ENCODE measurements at regions not wholly inside any gene's neighbourhood (a gene's known extent, or its start where the extent isn't known, plus 50 kb on each side); places are given as distances from the start of the nearest gene placed in this dataset.

DNA sequence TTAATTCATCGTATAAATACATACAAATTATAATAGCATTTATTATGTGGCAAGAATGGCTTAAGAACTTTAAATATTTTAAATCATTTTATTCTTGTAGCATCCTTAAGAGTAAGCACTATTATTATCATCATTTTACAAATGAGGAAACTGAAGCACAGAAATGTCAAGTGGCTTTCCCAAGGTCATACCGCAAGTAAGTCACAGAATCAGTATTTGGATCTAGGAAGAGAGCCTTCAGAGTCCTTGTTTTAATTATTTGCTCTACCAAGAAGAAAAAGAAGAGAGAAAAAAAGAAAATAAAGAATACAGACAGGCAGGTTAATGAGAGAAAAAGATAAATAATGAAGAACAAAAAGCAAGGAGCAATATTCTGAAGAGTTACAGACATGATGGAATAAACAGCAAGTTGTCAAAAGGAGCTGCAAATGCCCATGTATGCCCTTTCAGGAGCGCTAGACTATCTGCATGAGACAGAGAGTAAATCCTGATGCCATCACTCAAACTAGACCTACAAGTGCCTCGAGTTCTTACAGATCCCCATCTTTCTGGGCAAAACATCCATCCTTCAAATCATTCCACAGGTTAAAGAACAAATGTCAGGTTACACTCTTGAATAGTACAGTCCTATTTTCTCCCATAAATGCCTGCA lies 57.8 kb upstream of the ETAA1 start:
- no peak for DNase-seq

DNA sequence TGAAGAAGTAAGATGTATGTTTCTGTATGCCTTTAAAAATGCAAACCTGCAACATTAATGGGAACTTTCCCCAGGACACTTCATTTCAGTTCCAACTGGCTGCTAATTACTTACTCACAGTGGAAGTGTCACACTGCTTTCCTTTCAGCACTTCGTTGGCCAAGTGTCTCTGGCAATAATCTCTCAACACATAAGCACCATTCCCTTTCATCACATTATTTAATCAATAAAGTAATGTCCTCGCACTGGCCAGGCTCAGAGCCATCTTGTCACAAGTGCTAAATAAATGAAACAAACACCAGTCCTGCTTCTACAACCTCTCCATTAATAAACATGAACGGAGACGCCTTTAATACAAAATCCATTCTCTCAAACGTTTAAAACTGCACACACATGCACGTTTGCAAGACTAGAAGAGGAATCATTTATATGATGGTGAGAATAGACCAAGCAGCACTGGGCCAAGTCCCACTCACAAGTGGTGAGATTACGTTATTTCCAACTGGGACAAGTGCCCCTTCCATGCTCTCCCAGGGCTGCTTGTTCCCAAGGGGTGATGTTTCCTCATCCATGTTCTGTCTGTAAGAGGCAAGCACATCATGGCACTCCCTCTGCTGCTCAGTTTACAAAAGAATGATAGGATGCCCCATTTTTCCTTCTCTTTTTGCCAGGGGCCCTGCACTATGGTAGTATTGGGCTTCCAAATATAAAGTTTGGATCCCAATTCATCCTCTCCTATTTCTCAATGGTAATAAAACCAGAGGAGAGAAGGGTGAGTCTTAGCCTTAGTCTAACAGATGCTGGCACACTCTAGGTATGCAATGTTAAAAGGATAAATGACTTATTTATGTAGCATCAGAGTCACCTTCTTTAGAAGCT lies 56.8 kb upstream of the ETAA1 start:
- no peak for DNase-seq

DNA sequence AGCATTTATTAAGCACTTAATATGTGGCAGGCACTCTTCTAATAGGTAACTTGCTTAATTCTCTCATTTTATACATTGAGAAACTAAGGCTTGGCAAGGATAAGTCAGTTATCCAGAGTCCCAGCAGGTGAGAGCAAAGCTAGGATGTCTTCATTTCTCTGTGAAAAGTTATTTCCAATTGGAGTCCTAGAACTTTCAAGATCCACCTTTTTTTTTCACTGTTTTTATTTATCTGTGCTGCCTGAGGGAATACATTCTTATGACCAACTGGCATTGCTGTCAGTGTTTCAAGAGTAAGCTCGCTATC lies 56.2 kb upstream of the ETAA1 start:
- no peak for DNase-seq

DNA sequence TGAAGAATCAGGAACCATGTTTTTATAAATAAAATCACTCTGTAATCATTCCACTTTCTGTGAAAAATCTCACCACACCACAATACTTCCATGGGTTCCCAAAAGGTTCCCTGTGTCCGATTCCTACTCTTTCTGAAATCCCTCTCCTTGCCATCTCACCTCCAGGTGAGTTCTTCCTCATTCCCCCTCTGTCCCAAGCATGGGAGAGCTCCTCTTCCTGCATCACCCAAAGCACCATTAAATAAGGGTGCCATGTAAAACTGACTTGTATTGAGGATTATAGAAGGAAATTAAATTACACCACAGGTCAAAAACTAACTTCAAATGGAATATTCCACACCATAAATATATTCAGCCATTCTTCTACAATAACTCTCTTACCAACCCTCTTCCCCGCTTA lies 55.8 kb upstream of the ETAA1 start:
- no peak for DNase-seq

DNA sequence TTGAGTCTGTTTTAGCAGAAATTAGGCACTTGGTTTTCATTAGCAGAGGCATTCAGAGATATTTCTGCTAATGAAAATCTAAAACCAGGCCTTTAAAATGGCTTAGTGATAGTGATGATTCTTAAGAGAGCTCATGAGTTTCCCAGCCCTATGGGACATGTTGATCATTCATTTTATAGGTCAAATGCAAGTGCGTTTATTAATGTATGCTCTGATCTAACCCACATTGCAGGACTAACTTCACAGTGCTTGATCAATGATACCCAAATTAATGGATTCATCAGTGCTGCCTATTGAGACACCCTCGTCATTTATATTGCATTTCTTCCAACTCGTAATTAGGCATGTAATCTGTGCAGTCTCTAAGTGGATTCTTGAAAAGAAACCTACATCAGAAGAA lies 54.7 kb upstream of the ETAA1 start:
- no peak for DNase-seq

DNA sequence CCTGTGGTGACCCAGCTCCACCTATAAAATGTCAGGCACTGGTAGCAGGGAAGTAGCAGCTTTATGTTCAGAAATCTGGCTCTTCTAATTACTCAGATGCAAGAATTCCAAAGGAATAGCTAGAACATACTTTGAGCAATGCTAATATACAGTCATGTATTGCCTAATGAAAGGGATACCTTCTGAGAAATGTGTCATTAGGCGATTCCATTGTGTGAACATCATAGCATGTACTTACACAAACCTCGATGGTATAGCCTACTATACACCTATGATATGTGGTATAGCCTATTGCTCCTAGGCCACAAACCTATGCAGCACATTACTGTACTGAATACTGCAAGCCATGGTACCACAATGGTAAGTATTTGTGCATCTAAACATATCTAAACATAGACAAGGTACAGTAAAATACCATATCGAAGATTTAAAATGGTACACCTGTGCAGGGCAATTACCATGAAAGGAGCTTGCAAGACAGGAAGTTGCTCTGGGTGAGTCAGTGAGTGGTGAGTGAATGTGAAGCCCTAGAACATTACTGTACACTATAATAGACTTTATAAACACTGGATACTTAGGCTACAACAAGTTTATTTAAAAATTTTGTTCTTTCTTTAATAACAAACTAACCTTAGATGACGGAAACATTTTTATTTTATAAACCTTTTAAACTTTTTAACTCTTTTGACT lies 50.3 kb upstream of the ETAA1 start:
- DNase-seq, result no peak
